ENCODE measurements at regions not wholly inside any gene's neighbourhood (a gene's known extent, or its start where the extent isn't known, plus 50 kb on each side); places are given as distances from the start of the nearest gene placed in this dataset.

GRCh38 chr1:239023732-239024360 is 362.5 kb upstream of the CHRM3 start:
- ChIA-PET CTCF (no interaction called here), POLR2A (no interaction called here)
- Histone ChIP-seq H4K20me1 (replicated peaks; ENCODE audit: control insufficient read depth, extremely low read depth, insufficient read depth, low read length) (no peaks in the 10 kb centered on the region), H3K4me2 (ENCODE audit: insufficient read depth, low read length) (no peak overlapping the region), H3K9ac (replicated peaks; ENCODE audit: extremely low read depth, insufficient read depth, low read length) (no peak overlapping the region), H3K9me3 (replicated peaks; ENCODE audit: control insufficient read depth, insufficient read depth, low read length) (peaks cover under 1% of the 10 kb centered on the region), H3K79me2 (ENCODE audit: control insufficient read depth, insufficient read depth, low read length) (no peaks in the 10 kb centered on the region), H3K27ac (ENCODE audit: insufficient read depth, low read depth, low read length) (no peak overlapping the region), H3K9me1 (replicated peaks; ENCODE audit: control insufficient read depth, extremely low read depth, insufficient read depth, low read length) (no peaks in the 10 kb centered on the region), H3K4me3 (replicated peaks in 1 of 3; ENCODE audit: insufficient read depth in 1 of 3, low read depth in 1 of 3, low read length in 3 of 3) (no peak overlapping the region), H3K36me3 (ENCODE audit: control insufficient read depth in 2 of 2, extremely low read depth in 1 of 2, insufficient read depth in 2 of 2, low read length in 2 of 2) (no peaks in the 10 kb centered on the region), H3K27me3 (ENCODE audit: control insufficient read depth in 2 of 2, insufficient read depth in 2 of 2, low read length in 2 of 2) (no peaks in the 10 kb centered on the region), H3K4me1 (ENCODE audit: control insufficient read depth, extremely low read depth, insufficient read depth, low read length) (no peaks in the 10 kb centered on the region), H2AFZ (ENCODE audit: low read depth, low read length) (no peak overlapping the region)
- dilution Hi-C loops (cut with MboI; ENCODE audit: extremely low pct_ligation_motif_present, low sequenced_read_pairs) (no loop called here), intact Hi-C loops (cut with micrococcal nuclease) (no loop called here)
- no TSS peak for BruUV-seq (replicated peaks)
- DNase-seq (ENCODE audit: low read depth, low spot score) (no peak), FAIRE-seq (no peak)
- TF ChIP-seq, protein P1, sequence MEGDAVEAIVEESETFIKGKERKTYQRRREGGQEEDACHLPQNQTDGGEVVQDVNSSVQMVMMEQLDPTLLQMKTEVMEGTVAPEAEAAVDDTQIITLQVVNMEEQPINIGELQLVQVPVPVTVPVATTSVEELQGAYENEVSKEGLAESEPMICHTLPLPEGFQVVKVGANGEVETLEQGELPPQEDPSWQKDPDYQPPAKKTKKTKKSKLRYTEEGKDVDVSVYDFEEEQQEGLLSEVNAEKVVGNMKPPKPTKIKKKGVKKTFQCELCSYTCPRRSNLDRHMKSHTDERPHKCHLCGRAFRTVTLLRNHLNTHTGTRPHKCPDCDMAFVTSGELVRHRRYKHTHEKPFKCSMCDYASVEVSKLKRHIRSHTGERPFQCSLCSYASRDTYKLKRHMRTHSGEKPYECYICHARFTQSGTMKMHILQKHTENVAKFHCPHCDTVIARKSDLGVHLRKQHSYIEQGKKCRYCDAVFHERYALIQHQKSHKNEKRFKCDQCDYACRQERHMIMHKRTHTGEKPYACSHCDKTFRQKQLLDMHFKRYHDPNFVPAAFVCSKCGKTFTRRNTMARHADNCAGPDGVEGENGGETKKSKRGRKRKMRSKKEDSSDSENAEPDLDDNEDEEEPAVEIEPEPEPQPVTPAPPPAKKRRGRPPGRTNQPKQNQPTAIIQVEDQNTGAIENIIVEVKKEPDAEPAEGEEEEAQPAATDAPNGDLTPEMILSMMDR (IDR thresholded peaks at IDR 0.05; ENCODE audit: extremely low read depth in 1 of 2, insufficient read depth in 1 of 2, low read depth in 1 of 2, low read length in 2 of 2): no peak
- TF ChIP-seq MYC (IDR thresholded peaks at IDR 0.05; ENCODE audit: low read depth, low read length) (no peak), MAX (IDR thresholded peaks at IDR 0.05; ENCODE audit: insufficient read depth, insufficient read length) (no peak), EZH2 (IDR thresholded peaks at IDR 0.05; ENCODE audit: borderline replicate concordance, low read depth, low read length, severe bottlenecking) (no peak), JUN (IDR thresholded peaks at IDR 0.05; ENCODE audit: borderline replicate concordance, insufficient read depth, insufficient read length, low read depth) (no peak), FOS (IDR thresholded peaks at IDR 0.05; ENCODE audit: borderline replicate concordance, insufficient read depth, low read length) (no peak)

Measured in endothelial cell of umbilical vein (primary cell).